GM21737 (cell line): ENCODE measurements at regions not wholly inside any gene's neighbourhood (a gene's known extent, or its start where the extent isn't known, plus 50 kb on each side); places are given as distances from the start of the nearest gene placed in this dataset.

Experiments used
- ATAC-seq: cut with Tn5 transposase; IDR thresholded peaks from one replicate; pipeline ENCODE4 v1.9.1; 2021; ENCODE audit warnings: mild to moderate bottlenecking, moderate library complexity; ENCODE audit not compliant: unreplicated experiment

DNA sequence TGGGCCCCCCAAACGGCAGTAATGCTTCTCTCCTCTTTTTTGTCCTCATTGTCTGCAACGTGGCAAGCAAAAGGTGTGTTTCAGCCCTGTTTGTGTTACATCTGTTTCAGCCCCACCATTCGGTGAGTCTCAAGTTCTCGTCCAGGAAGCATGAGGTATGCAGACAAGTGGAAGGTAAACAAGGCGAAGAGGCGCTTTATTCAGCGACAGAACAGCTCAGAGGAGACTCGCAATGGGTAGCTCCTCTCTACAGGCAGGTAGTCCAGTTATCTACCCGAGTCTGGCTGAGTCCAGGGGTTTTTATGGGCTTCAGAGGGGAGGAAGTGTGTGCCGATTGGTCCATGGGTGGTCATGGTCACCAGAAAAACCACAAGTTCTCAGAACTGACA is 733.4 kb upstream of the CDH7 start:
- no peak for ATAC-seq

- no peak for ATAC-seq
These were observed 734.0 kb upstream of the CDH7 start for GRCh38 chr18:65016631-65017371.

- ATAC-seq: no peak
These were observed 756.4 kb upstream of the CDH7 start for GRCh38 chr18:64994370-64994769.

- ATAC-seq: no peak
These were observed 757.1 kb upstream of the CDH7 start for GRCh38 chr18:64993695-64994094.

GRCh38 chr18:64992654-64993053 is 758.2 kb upstream of the CDH7 start:
- no peak for ATAC-seq

GRCh38 chr18:64991102-64991501 is 759.7 kb upstream of the CDH7 start:
- ATAC-seq: no peak

DNA sequence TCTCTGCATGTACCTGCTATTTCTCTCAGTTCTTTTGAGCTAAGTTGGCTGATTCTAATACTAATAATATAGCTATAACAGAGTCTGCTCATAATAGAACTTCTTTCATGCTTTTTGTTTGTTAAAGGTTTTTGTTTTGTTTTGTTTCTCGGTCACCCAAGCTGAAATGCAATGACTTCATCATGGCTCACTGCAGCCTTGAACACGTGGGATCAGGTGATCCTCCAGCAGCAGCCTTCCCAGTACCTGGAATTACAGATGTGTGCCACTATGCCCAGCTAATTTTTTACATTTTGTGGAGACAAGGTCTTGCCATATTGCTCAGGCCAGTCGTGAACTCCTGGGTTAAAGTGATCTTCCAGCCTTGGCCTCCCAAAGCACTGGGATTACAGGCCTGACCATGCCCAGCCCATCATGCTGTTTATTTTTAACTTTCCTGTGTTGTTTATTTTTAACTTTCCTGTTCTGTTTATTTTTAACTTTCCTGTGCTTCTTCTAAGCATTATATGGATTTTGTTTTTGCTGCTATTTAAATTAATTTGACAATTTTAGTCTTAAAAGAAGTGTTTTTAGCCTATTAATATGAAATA is 763.8 kb upstream of the CDH7 start:
- no peak for ATAC-seq

DNA sequence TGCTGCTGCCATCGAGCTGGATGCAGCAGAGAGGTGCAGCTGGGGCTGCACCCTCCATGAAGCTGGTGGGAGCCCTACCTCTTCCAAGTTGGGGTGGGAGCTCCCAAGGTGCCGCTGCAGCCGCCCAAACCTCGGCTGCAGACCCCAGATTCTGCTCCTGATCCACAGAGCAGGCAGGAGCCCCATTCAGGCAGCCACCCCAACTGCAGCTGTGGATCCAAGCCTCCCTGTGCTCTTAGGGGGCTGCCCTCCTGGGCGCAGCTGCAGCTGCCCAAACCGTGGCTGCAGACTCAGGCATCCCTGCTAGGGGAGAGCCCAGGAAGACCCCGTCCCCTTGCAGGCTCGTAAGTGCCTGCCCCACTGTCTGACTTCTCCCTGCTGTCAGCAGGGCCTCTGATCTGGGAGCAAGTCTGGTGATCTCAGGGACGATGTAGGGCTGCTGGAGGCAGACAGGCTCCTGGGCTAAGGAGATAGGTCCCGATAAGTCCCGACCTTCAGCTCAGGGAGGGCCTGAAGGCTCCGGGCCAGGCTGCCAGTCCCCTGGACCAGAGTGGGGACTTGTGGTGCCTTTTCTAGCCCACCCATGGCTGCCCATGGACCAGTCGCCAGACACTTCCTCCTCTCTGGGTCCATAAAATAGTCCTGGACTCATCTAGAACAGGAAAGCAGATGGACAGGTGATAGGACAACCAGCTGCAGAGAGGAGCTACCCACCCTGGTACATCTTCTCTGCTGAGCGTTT is 767.1 kb upstream of the CDH7 start:
- ATAC-seq: no peak

- no peak for ATAC-seq
These were observed 768.3 kb upstream of the CDH7 start for GRCh38 chr18:64982414-64983055.

GRCh38 chr18:64981915-64982314 is 768.9 kb upstream of the CDH7 start:
- no peak for ATAC-seq

- ATAC-seq: no peak
These were observed 771.0 kb upstream of the CDH7 start for GRCh38 chr18:64979791-64980190.

DNA sequence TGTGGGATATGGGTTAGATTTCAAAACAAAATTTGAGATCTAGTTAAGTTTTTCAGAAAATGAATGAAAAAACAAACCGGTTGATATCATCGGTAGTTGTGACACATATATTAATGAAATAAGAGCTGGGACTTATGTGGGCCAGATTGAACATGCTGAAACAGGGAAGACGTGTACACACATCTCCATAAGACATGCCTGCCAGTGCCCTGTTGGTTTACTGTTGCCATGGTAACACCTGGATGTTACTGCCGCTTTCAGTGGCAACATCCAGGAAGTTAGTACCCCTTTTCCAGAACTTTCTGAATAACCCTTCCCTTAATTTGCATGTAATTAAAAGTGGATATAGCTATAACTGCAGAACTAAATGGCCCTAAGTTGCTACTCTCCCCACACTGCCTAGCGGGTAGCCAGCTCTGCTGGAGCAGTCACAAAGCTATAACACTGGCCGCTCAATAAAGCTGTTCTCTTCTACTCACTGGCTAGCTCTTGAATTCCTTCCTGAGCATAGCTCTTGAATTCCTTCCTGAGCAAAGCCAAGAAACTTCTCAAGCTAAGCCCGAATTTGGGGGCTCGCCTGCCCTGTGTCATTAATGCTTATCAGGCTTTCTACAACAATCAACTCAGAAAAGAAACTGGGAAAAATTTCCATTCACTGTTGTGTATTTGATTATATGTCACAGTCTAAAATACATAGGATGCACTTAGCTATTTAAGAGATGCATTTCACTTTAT is 776.3 kb upstream of the CDH7 start:
- ATAC-seq: no peak

- ATAC-seq: no peak
These were observed 778.3 kb upstream of the CDH7 start for GRCh38 chr18:64972545-64972944.

- ATAC-seq: no peak
These were observed 784.1 kb upstream of the CDH7 start for GRCh38 chr18:64966667-64967066.

DNA sequence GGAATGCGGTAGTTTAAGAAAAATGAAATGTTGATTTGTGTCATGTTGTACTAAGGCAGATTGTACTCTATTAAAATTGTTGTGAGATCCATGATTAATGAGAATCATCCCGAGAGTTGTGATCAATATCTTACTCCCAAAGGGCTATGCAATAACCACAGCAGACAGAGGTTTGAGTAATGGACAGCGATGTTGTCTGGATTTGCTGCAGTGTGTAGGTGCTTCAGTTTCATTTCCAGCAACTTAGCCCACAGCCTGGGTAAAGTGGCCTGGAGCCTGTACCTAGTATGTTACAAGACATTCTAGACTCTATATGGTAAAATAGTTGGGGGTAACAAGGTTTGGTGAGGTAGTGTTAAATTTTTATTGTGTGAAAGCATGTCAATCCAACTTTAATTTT is 794.3 kb upstream of the CDH7 start:
- ATAC-seq: no peak

- ATAC-seq: no peak
These were observed 800.9 kb upstream of the CDH7 start for GRCh38 chr18:64949885-64950284.

GRCh38 chr18:64936671-64937070 is 787.8 kb upstream of the LINC00305 start:
- no peak for ATAC-seq

GRCh38 chr18:64929036-64929435 is 780.1 kb upstream of the LINC00305 start:
- no peak for ATAC-seq

- no peak for ATAC-seq
These were observed 771.2 kb upstream of the LINC00305 start for GRCh38 chr18:64919971-64920570.

GRCh38 chr18:64918851-64919250 is 770.0 kb upstream of the LINC00305 start:
- no peak for ATAC-seq

GRCh38 chr18:64893349-64893748 is 744.5 kb upstream of the LINC00305 start:
- no peak for ATAC-seq
